ENCODE measurements at regions not wholly inside any gene's neighbourhood (a gene's known extent, or its start where the extent isn't known, plus 50 kb on each side); places are given as distances from the start of the nearest gene placed in this dataset.

- TF ChIP-seq POLR2AphosphoS5 (IDR thresholded peaks at IDR 0.05; ENCODE audit: low read depth) = no peak
- no peak for TF ChIP-seq GABPA (IDR thresholded peaks at IDR 0.05; ENCODE audit: low read depth)
- TF ChIP-seq SPI1 (IDR thresholded peaks at IDR 0.05; ENCODE audit: borderline replicate concordance, low read depth) = no peak
- TF ChIP-seq, protein P1, sequence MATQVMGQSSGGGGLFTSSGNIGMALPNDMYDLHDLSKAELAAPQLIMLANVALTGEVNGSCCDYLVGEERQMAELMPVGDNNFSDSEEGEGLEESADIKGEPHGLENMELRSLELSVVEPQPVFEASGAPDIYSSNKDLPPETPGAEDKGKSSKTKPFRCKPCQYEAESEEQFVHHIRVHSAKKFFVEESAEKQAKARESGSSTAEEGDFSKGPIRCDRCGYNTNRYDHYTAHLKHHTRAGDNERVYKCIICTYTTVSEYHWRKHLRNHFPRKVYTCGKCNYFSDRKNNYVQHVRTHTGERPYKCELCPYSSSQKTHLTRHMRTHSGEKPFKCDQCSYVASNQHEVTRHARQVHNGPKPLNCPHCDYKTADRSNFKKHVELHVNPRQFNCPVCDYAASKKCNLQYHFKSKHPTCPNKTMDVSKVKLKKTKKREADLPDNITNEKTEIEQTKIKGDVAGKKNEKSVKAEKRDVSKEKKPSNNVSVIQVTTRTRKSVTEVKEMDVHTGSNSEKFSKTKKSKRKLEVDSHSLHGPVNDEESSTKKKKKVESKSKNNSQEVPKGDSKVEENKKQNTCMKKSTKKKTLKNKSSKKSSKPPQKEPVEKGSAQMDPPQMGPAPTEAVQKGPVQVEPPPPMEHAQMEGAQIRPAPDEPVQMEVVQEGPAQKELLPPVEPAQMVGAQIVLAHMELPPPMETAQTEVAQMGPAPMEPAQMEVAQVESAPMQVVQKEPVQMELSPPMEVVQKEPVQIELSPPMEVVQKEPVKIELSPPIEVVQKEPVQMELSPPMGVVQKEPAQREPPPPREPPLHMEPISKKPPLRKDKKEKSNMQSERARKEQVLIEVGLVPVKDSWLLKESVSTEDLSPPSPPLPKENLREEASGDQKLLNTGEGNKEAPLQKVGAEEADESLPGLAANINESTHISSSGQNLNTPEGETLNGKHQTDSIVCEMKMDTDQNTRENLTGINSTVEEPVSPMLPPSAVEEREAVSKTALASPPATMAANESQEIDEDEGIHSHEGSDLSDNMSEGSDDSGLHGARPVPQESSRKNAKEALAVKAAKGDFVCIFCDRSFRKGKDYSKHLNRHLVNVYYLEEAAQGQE (IDR thresholded peaks at IDR 0.05; ENCODE audit: insufficient replicate concordance, low read depth) = no peak
- TF ChIP-seq, protein P2, sequence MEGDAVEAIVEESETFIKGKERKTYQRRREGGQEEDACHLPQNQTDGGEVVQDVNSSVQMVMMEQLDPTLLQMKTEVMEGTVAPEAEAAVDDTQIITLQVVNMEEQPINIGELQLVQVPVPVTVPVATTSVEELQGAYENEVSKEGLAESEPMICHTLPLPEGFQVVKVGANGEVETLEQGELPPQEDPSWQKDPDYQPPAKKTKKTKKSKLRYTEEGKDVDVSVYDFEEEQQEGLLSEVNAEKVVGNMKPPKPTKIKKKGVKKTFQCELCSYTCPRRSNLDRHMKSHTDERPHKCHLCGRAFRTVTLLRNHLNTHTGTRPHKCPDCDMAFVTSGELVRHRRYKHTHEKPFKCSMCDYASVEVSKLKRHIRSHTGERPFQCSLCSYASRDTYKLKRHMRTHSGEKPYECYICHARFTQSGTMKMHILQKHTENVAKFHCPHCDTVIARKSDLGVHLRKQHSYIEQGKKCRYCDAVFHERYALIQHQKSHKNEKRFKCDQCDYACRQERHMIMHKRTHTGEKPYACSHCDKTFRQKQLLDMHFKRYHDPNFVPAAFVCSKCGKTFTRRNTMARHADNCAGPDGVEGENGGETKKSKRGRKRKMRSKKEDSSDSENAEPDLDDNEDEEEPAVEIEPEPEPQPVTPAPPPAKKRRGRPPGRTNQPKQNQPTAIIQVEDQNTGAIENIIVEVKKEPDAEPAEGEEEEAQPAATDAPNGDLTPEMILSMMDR (IDR thresholded peaks at IDR 0.05; ENCODE audit: insufficient read depth, low read length) = no peak
- H3K4me3 ChIP-seq (replicated peaks; ENCODE audit: insufficient read depth, low read length) = no peak overlapping the region
- DNase-seq (ENCODE audit: low read depth in 1 of 2, low spot score in 1 of 2) = no peak
- no peaks in the 10 kb centered on the region for H3K27me3 ChIP-seq (ENCODE audit: insufficient read depth, poor library complexity, severe bottlenecking)
- H3K27ac ChIP-seq (replicated peaks) = no peak overlapping the region
These were observed 1279.0 kb upstream of the CDH8 start for GRCh38 chr16:63315229-63315628.

GRCh38 chr16:63312346-63312745, 1276.1 kb upstream of the CDH8 start:
- no peak for DNase-seq (ENCODE audit: low read depth in 1 of 2, low spot score in 1 of 2)
- TF ChIP-seq, protein P2 (IDR thresholded peaks at IDR 0.05; ENCODE audit: insufficient read depth, low read length) = no peak
- TF ChIP-seq, protein P1 (IDR thresholded peaks at IDR 0.05; ENCODE audit: insufficient replicate concordance, low read depth) = no peak
- TF ChIP-seq SPI1 (IDR thresholded peaks at IDR 0.05; ENCODE audit: borderline replicate concordance, low read depth) = no peak
- TF ChIP-seq GABPA (IDR thresholded peaks at IDR 0.05; ENCODE audit: low read depth) = no peak
- no peak for TF ChIP-seq POLR2AphosphoS5 (IDR thresholded peaks at IDR 0.05; ENCODE audit: low read depth)
- H3K4me3 ChIP-seq (replicated peaks; ENCODE audit: insufficient read depth, low read length) = no peak overlapping the region
- no peak overlapping the region for H3K27ac ChIP-seq (replicated peaks)
- no peaks in the 10 kb centered on the region for H3K27me3 ChIP-seq (ENCODE audit: insufficient read depth, poor library complexity, severe bottlenecking)

GRCh38 chr16:63311313-63311712, 1275.1 kb upstream of the CDH8 start:
- Histone ChIP-seq H3K27ac (replicated peaks) (no peak overlapping the region), H3K27me3 (ENCODE audit: insufficient read depth, poor library complexity, severe bottlenecking) (no peaks in the 10 kb centered on the region), H3K4me3 (replicated peaks; ENCODE audit: insufficient read depth, low read length) (no peak overlapping the region)
- no peak for DNase-seq (ENCODE audit: low read depth in 1 of 2, low spot score in 1 of 2)
- TF ChIP-seq SPI1 (IDR thresholded peaks at IDR 0.05; ENCODE audit: borderline replicate concordance, low read depth) (no peak), POLR2AphosphoS5 (IDR thresholded peaks at IDR 0.05; ENCODE audit: low read depth) (no peak)

DNA sequence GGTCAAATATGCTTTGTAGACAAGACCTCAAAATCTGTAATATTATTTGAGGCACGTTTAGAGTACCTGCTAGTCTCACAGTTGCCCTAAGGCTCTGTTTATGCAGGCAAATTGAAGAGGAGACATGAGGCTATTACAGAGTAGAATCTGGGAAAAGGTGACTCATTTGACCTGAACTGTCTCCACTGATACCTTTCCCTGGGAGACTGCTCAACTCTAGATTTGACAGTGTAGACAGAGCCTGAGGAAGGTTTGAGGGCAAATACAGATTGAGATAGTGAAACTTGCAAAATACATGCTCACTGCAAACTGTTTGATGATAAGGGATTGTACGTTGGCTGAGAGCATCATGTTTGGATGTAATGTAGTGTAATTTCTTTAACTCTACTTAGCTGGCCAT, 1266.6 kb upstream of the CDH8 start:
- no peak for DNase-seq (ENCODE audit: low read depth in 1 of 2, low spot score in 1 of 2)
- H3K27ac ChIP-seq (replicated peaks) = no peak overlapping the region
- H3K27me3 ChIP-seq (ENCODE audit: insufficient read depth, poor library complexity, severe bottlenecking) = no peaks in the 10 kb centered on the region
- TF ChIP-seq SPI1 (IDR thresholded peaks at IDR 0.05; ENCODE audit: borderline replicate concordance, low read depth) = no peak
- TF ChIP-seq GABPA (IDR thresholded peaks at IDR 0.05; ENCODE audit: low read depth) = no peak
- TF ChIP-seq, protein P2 (IDR thresholded peaks at IDR 0.05; ENCODE audit: insufficient read depth, low read length) = no peak
- no peak for TF ChIP-seq POLR2AphosphoS5 (IDR thresholded peaks at IDR 0.05; ENCODE audit: low read depth)
- TF ChIP-seq, protein P1 (IDR thresholded peaks at IDR 0.05; ENCODE audit: insufficient replicate concordance, low read depth) = no peak
- no peak overlapping the region for H3K4me3 ChIP-seq (replicated peaks; ENCODE audit: insufficient read depth, low read length)

Data from HL-60 (cell line).